Mucosa of stomach (tissue), 1 donor: ENCODE measurements at regions not wholly inside any gene's neighbourhood (a gene's known extent, or its start where the extent isn't known, plus 50 kb on each side); places are given as distances from the start of the nearest gene placed in this dataset.
A peak's percentile ranks its signal among the peaks of the same experiment; 100 is the strongest.

Experiments
- H3K27me3 ChIP-seq: one replicate; pipeline ENCODE4 v1.7.0; 2013; ENCODE audit warnings: mild to moderate bottlenecking, low read length; ENCODE audit not compliant: control insufficient read depth, insufficient read depth
- H3K36me3 ChIP-seq: one replicate; pipeline ENCODE4 v1.7.0; 2013; ENCODE audit warnings: low read length; ENCODE audit not compliant: control insufficient read depth, insufficient read depth
- H3K4me1 ChIP-seq: one replicate; pipeline ENCODE4 v1.7.0; 2013; ENCODE audit warnings: mild to moderate bottlenecking, low read length; ENCODE audit not compliant: control insufficient read depth, insufficient read depth
- H3K4me3 ChIP-seq: one replicate; pipeline ENCODE4 v1.7.0; 2013; ENCODE audit warnings: low read length
- H3K9ac ChIP-seq: one replicate; pipeline ENCODE4 v1.7.0; 2013; ENCODE audit warnings: mild to moderate bottlenecking, low read length, moderate library complexity
- H3K9me3 ChIP-seq: one replicate; pipeline ENCODE4 v1.7.0; 2013; ENCODE audit warnings: mild to moderate bottlenecking, low read length, moderate library complexity; ENCODE audit not compliant: control insufficient read depth
- donor health status: Pancreatic carcinoma.

DNA sequence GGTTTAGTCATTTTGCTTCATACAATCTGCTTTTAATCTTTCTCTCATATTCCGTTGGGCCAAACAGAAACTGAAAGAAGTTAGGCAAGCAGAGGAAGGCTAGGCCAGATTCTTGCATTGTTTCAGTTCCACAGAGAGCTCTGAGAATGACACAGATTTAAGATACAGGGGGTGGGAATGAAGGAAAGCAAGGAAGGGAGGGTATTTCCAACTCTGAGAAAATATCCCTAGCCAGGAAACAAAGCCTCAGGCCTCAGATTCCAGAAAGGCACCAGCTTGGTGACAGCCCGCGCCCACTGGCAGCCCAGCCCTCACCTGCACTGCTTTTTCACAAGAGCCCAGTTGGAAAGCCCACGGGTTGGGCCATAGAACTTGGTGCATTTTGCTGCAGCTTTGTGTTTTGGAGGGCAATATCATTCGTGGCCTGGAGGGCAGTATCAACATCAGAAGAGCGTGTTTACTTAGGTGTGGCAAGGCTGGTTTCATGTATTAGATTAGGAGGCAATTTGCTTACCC lies 63.5 kb downstream of the ENC1 start:
- peak overlapping the region; percentile 15 for H3K4me3 ChIP-seq
- H3K36me3 ChIP-seq = no peaks in the 10 kb centered on the region
- H3K9ac ChIP-seq = peak overlapping the region; percentile 42

DNA sequence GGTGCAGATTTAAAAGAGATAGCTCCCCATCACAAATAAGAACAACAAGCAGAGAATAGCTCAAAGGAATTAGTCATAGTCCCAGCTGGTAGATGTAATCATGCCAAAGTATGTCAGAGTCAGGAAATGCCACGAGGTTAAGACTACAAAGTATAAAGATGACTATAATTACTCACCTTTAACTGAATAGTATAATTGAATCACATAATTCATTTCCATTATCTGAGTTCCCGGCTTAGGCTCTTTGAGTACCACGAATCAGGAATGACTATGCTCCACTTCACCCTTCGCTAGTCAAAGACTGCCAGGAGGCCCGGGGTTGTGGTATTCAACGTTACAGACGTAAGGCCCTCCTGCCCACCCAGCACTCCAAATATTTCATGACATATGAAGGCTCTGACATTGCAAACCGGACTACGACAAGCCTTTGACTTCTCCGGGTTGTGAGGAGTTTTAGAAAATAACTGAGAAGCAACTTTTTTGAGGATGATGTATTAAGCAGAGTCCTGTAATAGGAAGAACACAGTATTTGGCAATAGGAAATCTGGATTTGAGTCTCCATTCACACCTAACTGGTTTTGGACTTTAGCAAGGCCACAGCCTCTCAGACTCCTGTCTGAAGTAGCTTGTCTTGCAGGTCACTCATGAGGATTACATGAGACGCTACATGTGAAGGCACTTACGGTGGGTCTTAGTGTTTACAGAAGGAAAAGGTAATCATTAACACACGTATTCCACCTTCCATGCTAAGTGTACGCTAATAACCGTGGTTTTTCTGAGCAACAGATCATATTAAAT lies 64.6 kb downstream of the ENC1 start:
- Histone ChIP-seq H3K9me3 (no peaks in the 10 kb centered on the region), H3K27me3 (no peaks in the 10 kb centered on the region), H3K4me1 (peaks cover 58% of the 10 kb centered on the region), H3K9ac (no peak overlapping the region), H3K36me3 (no peaks in the 10 kb centered on the region), H3K4me3 (no peak overlapping the region)

More for the DNA sequence above, 63.5 kb downstream of the ENC1 start:
- Histone ChIP-seq H3K9me3 (no peaks in the 10 kb centered on the region), H3K27me3 (no peaks in the 10 kb centered on the region), H3K4me1 (peaks cover 65% of the 10 kb centered on the region)

DNA sequence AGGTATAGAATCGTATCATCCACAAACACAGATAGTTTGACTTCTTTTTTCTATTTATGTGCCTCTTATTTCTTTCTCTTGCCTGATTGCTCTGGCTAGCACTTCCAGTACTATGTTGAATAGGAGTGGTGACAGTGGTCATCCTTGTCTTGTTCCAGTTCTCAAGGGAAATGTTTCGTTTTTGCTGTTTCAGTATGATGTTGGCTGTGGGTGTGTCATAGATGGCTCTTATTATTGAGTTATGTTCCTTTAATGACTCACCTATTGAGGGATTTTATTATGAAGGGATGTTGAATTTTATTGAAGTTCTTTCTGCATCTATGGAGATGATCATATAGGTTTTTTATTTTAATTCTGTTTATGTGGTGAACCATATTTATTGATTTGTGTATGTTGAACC lies 70.3 kb downstream of the ENC1 start:
- H3K36me3 ChIP-seq = no peaks in the 10 kb centered on the region
- no peak overlapping the region for H3K4me3 ChIP-seq
- no peak overlapping the region for H3K9ac ChIP-seq
- peaks cover 25% of the 10 kb centered on the region for H3K4me1 ChIP-seq
- H3K9me3 ChIP-seq = no peaks in the 10 kb centered on the region
- H3K27me3 ChIP-seq = no peaks in the 10 kb centered on the region

DNA sequence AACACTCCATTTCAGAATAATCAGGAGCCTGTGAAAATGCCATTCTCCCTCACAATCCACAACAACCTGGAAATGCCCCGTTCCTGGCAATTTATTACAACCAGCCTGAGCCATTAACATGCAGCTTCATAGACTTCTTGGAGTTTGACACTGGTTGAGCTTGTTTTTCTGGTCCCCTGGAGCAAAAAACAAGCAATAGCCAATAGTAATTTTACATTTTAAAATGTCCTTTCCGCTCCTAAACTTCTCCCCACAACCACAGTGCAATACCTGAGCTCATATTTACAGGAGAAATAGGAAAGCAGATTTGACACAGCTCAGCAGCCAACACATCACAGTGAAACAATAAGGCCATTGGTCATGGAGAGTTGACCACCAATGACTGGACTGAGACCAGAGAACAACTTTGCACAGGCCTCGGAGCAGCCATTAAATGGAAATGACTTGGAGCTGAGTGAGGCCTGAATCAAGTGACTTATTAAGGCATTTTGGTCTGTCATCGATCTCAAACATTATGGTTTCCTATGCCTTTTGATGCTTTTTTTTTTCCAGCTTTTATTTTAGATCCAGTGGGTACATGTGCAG lies 73.0 kb downstream of the ENC1 start:
- no peak overlapping the region for H3K4me3 ChIP-seq
- no peaks in the 10 kb centered on the region for H3K27me3 ChIP-seq
- no peaks in the 10 kb centered on the region for H3K36me3 ChIP-seq
- H3K4me1 ChIP-seq = peaks cover 17% of the 10 kb centered on the region
- no peaks in the 10 kb centered on the region for H3K9me3 ChIP-seq
- no peak overlapping the region for H3K9ac ChIP-seq

DNA sequence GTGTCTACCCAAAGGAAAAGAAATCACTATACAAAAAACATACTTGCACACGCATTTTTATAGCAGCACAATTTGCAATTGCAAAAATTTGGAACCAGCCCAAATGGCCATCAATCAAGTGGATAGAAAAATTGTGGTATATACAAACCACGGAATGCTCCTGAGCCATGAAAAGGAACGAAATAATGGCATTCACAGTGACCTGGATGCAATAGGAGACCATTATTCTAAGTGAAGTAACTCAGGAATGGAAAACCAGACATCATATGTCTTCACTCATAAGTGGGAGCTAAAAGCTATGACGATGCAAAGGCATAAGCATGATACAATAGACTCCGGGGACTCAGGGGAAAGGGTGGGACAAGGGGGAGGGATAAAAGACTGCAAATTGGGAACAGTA lies 78.4 kb downstream of the ENC1 start:
- Histone ChIP-seq H3K4me3 (no peak overlapping the region), H3K9me3 (no peaks in the 10 kb centered on the region), H3K36me3 (no peaks in the 10 kb centered on the region), H3K9ac (no peak overlapping the region), H3K4me1 (peaks cover 1% of the 10 kb centered on the region), H3K27me3 (no peaks in the 10 kb centered on the region)

DNA sequence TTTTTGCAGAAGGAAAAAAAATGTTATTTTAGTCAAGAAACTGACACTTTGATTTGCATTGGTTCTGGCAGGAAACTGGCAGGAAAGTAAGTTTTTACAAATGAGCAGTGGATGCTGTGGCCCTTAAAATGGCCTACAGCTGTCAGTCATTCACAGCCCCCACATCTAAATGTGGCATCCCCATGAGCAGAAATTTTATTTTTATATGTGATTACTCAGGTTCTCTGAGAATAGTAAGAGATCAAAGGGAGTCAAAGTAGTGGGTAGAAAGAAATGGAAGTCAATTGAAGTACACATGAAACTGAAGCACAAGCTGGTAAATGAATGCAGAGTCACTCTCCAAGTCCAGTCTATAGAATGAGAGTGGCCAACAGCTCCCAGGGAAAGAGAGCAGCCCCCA lies 80.3 kb downstream of the ENC1 start:
- H3K9ac ChIP-seq = no peak overlapping the region
- no peaks in the 10 kb centered on the region for H3K27me3 ChIP-seq
- H3K36me3 ChIP-seq = no peaks in the 10 kb centered on the region
- no peaks in the 10 kb centered on the region for H3K4me1 ChIP-seq
- no peaks in the 10 kb centered on the region for H3K9me3 ChIP-seq
- no peak overlapping the region for H3K4me3 ChIP-seq

DNA sequence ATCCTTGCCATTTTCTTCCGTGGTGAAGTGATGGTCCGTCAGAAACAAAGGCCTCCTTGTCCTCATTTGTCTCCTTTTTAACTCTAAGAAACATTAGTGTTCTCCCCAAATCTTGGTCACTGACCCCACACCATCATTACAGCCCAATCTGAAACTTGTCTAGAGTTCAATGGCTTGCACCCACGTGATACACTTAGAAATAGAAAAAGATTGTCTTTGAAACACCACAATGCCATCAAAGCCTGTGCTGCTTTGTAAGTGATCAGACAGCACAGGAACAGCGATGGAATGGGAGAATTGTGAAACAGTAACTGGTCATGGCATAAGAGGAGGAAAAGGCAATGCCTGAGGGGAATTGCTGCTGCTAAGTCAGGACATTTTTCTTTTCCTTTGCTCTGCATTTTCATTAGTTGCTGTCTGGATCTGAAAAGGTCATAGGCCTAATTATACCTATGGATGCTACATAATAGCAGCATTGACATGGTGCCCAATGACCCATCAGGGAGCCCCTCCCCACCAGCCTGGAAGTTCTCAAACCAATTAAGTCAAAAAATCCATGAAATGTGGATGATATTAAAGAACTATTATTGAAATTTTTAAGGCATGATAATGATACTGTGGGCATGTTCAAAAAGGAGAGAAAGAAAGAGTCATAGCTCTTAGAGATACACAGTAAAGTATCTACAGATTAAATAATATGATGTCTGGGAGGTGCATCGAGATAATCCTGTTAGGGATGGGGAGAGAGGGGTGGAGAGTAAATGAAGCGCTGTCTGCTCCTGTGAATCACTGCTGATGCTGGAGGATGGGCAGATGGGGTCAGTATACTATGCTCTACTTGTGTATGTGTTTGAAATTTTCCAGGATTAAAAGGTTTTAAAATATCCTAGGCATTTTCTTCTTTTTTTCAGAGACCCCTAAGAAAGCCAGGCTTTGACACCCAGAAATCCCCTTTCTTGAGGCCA lies 83.6 kb downstream of the ENC1 start:
- Histone ChIP-seq H3K9ac (no peak overlapping the region), H3K36me3 (no peaks in the 10 kb centered on the region), H3K4me3 (no peak overlapping the region), H3K9me3 (no peaks in the 10 kb centered on the region), H3K27me3 (no peaks in the 10 kb centered on the region), H3K4me1 (no peaks in the 10 kb centered on the region)

DNA sequence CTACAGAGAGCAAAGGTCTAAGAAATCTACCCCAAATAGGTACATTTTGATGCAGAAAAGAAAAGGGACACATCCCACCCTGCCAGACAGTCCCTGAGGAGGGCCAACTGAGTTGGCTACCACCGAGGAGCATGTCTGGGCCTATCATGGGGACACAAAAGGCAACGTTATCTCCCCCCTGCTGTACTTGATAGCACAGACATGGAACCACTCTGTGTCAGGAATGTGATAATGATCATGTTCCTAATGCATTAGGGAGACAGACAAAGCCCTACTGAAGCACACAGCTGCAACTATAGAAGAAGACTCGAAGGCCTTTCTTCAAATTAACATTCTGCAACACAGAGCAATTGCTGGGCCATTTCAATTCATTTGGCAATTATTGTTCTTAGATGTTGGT lies 84.5 kb downstream of the ENC1 start:
- Histone ChIP-seq H3K9ac (no peak overlapping the region), H3K4me3 (no peak overlapping the region), H3K27me3 (no peaks in the 10 kb centered on the region), H3K36me3 (no peaks in the 10 kb centered on the region), H3K9me3 (no peaks in the 10 kb centered on the region), H3K4me1 (no peaks in the 10 kb centered on the region)

DNA sequence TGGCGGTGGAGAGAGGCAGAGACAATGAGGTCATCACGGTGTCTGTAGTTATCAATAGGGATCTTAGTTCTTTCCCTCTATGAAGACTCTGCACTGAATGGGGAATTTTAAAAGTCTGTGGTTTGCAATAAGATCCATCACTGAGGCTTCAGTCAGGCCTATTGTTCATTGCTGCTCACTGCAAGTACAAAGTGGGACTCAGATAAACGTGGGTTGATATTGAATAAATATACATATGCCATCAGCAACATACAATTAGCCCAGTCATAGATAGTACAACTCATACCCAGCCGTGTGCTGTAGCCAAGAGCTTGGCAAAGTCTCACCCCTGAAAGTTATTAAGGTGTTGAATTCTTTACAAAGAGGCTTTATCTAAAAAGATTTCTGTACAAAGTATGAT lies 88.4 kb downstream of the ENC1 start:
- no peaks in the 10 kb centered on the region for H3K36me3 ChIP-seq
- H3K4me3 ChIP-seq = no peak overlapping the region
- H3K27me3 ChIP-seq = no peaks in the 10 kb centered on the region
- H3K4me1 ChIP-seq = no peaks in the 10 kb centered on the region
- no peaks in the 10 kb centered on the region for H3K9me3 ChIP-seq
- H3K9ac ChIP-seq = no peak overlapping the region

DNA sequence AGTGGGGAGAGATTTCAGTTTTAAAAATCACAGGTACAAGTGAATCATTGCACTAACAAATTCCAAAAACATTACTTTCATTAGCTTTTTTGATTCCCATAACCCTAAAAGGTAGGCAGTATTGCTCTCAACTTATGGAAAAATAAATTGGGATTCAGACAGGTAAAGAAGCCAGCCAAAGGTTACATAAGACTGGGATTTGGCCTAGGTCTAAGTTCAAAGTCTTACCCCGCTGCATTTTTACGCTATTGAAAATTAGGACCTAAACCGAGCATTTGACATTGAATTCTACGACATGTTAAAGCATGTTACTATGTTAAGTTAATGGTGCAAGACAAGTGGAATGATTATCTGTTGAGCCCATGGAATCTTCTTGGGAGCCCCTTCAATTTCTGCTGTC lies 89.6 kb downstream of the ENC1 start:
- no peaks in the 10 kb centered on the region for H3K4me1 ChIP-seq
- no peaks in the 10 kb centered on the region for H3K36me3 ChIP-seq
- no peaks in the 10 kb centered on the region for H3K9me3 ChIP-seq
- no peak overlapping the region for H3K4me3 ChIP-seq
- no peaks in the 10 kb centered on the region for H3K27me3 ChIP-seq
- no peak overlapping the region for H3K9ac ChIP-seq

DNA sequence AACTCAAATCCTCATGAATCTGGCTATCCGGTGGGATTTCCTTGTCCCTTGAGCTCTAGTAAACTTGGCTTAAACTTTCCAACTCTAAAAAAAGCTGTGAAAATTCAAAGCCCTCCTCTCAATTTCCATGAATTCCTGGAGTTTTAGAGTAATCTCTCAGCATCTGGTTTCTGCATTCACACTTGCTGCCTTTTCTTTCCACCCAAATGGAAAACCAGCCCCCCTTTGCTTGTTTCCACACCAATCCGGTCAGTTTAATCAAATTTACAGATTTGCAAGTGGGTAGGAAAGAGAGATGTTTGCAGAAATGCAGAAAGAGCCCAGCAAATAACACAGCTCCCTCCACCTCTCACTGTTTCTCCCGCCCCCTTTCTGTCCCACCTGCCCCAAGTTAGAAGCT lies 91.1 kb downstream of the ENC1 start:
- peaks cover 6% of the 10 kb centered on the region for H3K4me1 ChIP-seq
- no peak overlapping the region for H3K9ac ChIP-seq
- no peak overlapping the region for H3K4me3 ChIP-seq
- no peaks in the 10 kb centered on the region for H3K36me3 ChIP-seq
- no peaks in the 10 kb centered on the region for H3K9me3 ChIP-seq
- H3K27me3 ChIP-seq = no peaks in the 10 kb centered on the region

DNA sequence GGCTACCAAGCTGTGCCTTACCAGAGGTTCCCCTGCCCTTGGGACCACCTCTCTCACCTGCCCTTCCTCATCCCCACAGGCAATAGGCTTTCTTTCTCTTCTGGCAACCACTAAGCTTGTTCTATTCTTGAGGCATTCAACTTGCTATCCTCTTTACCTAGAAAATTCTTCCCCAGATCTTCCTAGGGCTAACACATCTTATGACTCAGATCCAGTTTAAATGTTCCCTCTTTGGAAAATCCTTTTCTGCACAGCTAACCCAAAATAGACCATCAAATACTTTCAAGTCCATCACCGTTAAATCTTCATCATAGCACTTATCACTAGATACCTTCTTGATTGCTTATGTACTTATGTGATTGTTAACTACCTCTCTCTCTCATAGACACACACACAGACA lies 93.7 kb downstream of the ENC1 start:
- H3K4me1 ChIP-seq = peaks cover 18% of the 10 kb centered on the region
- no peaks in the 10 kb centered on the region for H3K27me3 ChIP-seq
- no peaks in the 10 kb centered on the region for H3K9me3 ChIP-seq
- no peak overlapping the region for H3K4me3 ChIP-seq
- no peaks in the 10 kb centered on the region for H3K36me3 ChIP-seq
- no peak overlapping the region for H3K9ac ChIP-seq
